Spinal cord (tissue), 9 donors: ENCODE measurements at regions not wholly inside any gene's neighbourhood (a gene's known extent, or its start where the extent isn't known, plus 50 kb on each side); places are given as distances from the start of the nearest gene placed in this dataset.
"Not testable (repeated sequence)": the region's sequence is repeated elsewhere in the genome, so short reads cannot be mapped to it uniquely, and the experiment has no call there.

Experiments
- DNase-seq, 6 donors: peaks; one replicate each; pipeline versions ENCODE4 v3.0.0 to v3.0.0-alpha.2; 2013 to 2015; ENCODE audit warnings: low spot score in 6 of 6, low read depth in 4 of 6
- H3K27ac ChIP-seq: one replicate; pipeline ENCODE4 v1.5.1; 2013; ENCODE audit warnings: low read depth, low read length, control low read depth
- H3K27me3 ChIP-seq: one replicate; pipeline ENCODE4 v1.6.1; 2013; ENCODE audit warnings: low read length; ENCODE audit not compliant: control insufficient read depth, insufficient read depth
- H3K36me3 ChIP-seq: one replicate; pipeline ENCODE4 v1.6.1; 2013; ENCODE audit warnings: low read length; ENCODE audit not compliant: control insufficient read depth, insufficient read depth
- H3K4me1 ChIP-seq: one replicate; pipeline ENCODE4 v1.6.1; 2013; ENCODE audit warnings: low read length; ENCODE audit not compliant: control insufficient read depth, insufficient read depth
- H3K4me3 ChIP-seq: one replicate; pipeline ENCODE4 v1.5.1; 2013; ENCODE audit warnings: low read depth, low read length, control low read depth
- H3K9me3 ChIP-seq: one replicate; pipeline ENCODE4 v1.6.1; 2013; ENCODE audit warnings: low read length; ENCODE audit not compliant: control insufficient read depth, insufficient read depth
- WGBS: methylation state at CpG from one replicate; pipeline ENCODE4 v1.1.5; 2013; ENCODE audit warnings: missing lambda C conversion rate; ENCODE audit not compliant: insufficient coverage; 5-methylcytosine and 5-hydroxymethylcytosine counted together
- donor health status: healthy.

GRCh38 chr6:71360556-71361335 lies 72.1 kb downstream of the OGFRL1 start:
- H3K4me1 ChIP-seq, DNase-seq, H3K36me3 ChIP-seq, H3K27me3 ChIP-seq, H3K9me3 ChIP-seq, H3K27ac ChIP-seq, H3K4me3 ChIP-seq: not testable (repeated sequence)
- 96% methylated on average over 6 of the region's 9 CpGs for whole genome bisulfite sequencing

- no peaks in the 10 kb centered on the region for H3K27me3 ChIP-seq
These were observed 76.4 kb downstream of the OGFRL1 start for GRCh38 chr6:71364889-71365542.

GRCh38 chr6:71367756-71368155 lies 79.1 kb downstream of the OGFRL1 start:
- H3K27me3 ChIP-seq, result no peaks in the 10 kb centered on the region
- H3K27ac ChIP-seq, result no peak overlapping the region
- no peaks in the 10 kb centered on the region for H3K4me1 ChIP-seq
- H3K36me3 ChIP-seq, result peaks cover 2% of the 10 kb centered on the region
- H3K9me3 ChIP-seq, result no peaks in the 10 kb centered on the region
- no peak for DNase-seq
- no peak overlapping the region for H3K4me3 ChIP-seq
- no CpG with 5 or more reads among the region's 3 CpGs for WGBS

More at GRCh38 chr6:71364889-71365542, 76.4 kb downstream of the OGFRL1 start:
- DNase-seq, result peak in 1 of 6 donors; percentile 52
- Histone ChIP-seq H3K36me3 (no peaks in the 10 kb centered on the region), H3K27ac (no peak overlapping the region), H3K4me1 (no peaks in the 10 kb centered on the region), H3K9me3 (peaks cover 2% of the 10 kb centered on the region), H3K4me3 (no peak overlapping the region)
- no CpG with 5 or more reads among the region's 4 CpGs for WGBS

- Histone ChIP-seq H3K27me3 (no peaks in the 10 kb centered on the region), H3K9me3 (no peaks in the 10 kb centered on the region), H3K4me1 (no peaks in the 10 kb centered on the region), H3K36me3 (peaks cover 3% of the 10 kb centered on the region), H3K4me3 (no peak overlapping the region), H3K27ac (no peak overlapping the region)
- no peak for DNase-seq
- WGBS, result 100% methylated on average over 1 of the region's 2 CpGs
These were observed 79.7 kb downstream of the OGFRL1 start for GRCh38 chr6:71368284-71368683.

GRCh38 chr6:71371559-71371958 lies 82.9 kb downstream of the OGFRL1 start:
- no peaks in the 10 kb centered on the region for H3K9me3 ChIP-seq
- no peaks in the 10 kb centered on the region for H3K4me1 ChIP-seq
- DNase-seq, result no peak
- no peak overlapping the region for H3K27ac ChIP-seq
- H3K4me3 ChIP-seq, result no peak overlapping the region
- no peaks in the 10 kb centered on the region for H3K27me3 ChIP-seq
- peaks cover 3% of the 10 kb centered on the region for H3K36me3 ChIP-seq
- WGBS, result no CpG with 5 or more reads among the region's 1 CpG

GRCh38 chr6:71373943-71374342 lies 85.3 kb downstream of the OGFRL1 start:
- H3K4me1 ChIP-seq, result no peaks in the 10 kb centered on the region

GRCh38 chr6:71375676-71376075 lies 87.1 kb downstream of the OGFRL1 start:
- Histone ChIP-seq H3K4me1 (no peaks in the 10 kb centered on the region), H3K27ac (no peak overlapping the region), H3K9me3 (no peaks in the 10 kb centered on the region), H3K27me3 (no peaks in the 10 kb centered on the region), H3K4me3 (no peak overlapping the region), H3K36me3 (peaks cover 3% of the 10 kb centered on the region)
- WGBS, result no CpG with 5 or more reads among the region's 1 CpG
- DNase-seq, result no peak

More at GRCh38 chr6:71373943-71374342, 85.3 kb downstream of the OGFRL1 start:
- Histone ChIP-seq H3K36me3 (peaks cover 3% of the 10 kb centered on the region), H3K9me3 (no peaks in the 10 kb centered on the region), H3K4me3 (no peak overlapping the region), H3K27me3 (no peaks in the 10 kb centered on the region), H3K27ac (no peak overlapping the region)
- WGBS, result no CpG with 5 or more reads among the region's 1 CpG
- no peak for DNase-seq

- Histone ChIP-seq H3K27ac (no peak overlapping the region), H3K36me3 (peaks cover 3% of the 10 kb centered on the region), H3K27me3 (no peaks in the 10 kb centered on the region), H3K9me3 (no peaks in the 10 kb centered on the region), H3K4me1 (no peaks in the 10 kb centered on the region), H3K4me3 (no peak overlapping the region)
- WGBS, result no CpG with 5 or more reads among the region's 2 CpGs
- no peak for DNase-seq
These were observed 88.2 kb downstream of the OGFRL1 start for GRCh38 chr6:71376830-71377229.

GRCh38 chr6:71383476-71383875 lies 94.9 kb downstream of the OGFRL1 start:
- DNase-seq, result no peak
- H3K4me1 ChIP-seq, result no peaks in the 10 kb centered on the region
- no peak overlapping the region for H3K4me3 ChIP-seq
- no peak overlapping the region for H3K27ac ChIP-seq
- H3K9me3 ChIP-seq, result no peaks in the 10 kb centered on the region
- WGBS, result 94% methylated on average over 3 of the region's 4 CpGs
- H3K27me3 ChIP-seq, result no peaks in the 10 kb centered on the region
- H3K36me3 ChIP-seq, result no peaks in the 10 kb centered on the region
